Natural killer cell (primary cell): ENCODE measurements at regions not wholly inside any gene's neighbourhood (a gene's known extent, or its start where the extent isn't known, plus 50 kb on each side); places are given as distances from the start of the nearest gene placed in this dataset.

ENCODE experiments used
- ATAC-seq, 3 donors: fragments of 150-1000 bp in 2 of 3; fragments of 200-7000 bp in 1 of 3; cut with Tn5 transposase; 1 replicate in 1 of 3; 2 replicates in 2 of 3; pipeline ENCODE4 v1.10.0; 2021; ENCODE audit warnings: mild to moderate bottlenecking in 2 of 3, moderate library complexity in 2 of 3
- DNase-seq, 2 donors: peaks; one replicate each; pipeline versions ENCODE4 v3.0.0 to v3.0.0-alpha.2; 2013 to 2021; ENCODE audit warnings: mixed read lengths in 1 of 2
- H3K27ac ChIP-seq: one replicate; pipeline ENCODE4 v1.5.1; 2013; ENCODE audit warnings: mild to moderate bottlenecking, low read length
- H3K27me3 ChIP-seq: one replicate; pipeline ENCODE4 v1.6.1; 2013; ENCODE audit warnings: low read length; ENCODE audit not compliant: control insufficient read depth, insufficient read depth
- H3K36me3 ChIP-seq: one replicate; pipeline ENCODE4 v1.6.1; 2013; ENCODE audit warnings: low read length; ENCODE audit not compliant: control insufficient read depth, insufficient read depth
- H3K4me1 ChIP-seq: one replicate; pipeline ENCODE4 v1.6.1; 2013; ENCODE audit warnings: low read length; ENCODE audit not compliant: control insufficient read depth, insufficient read depth
- H3K4me3 ChIP-seq: one replicate; pipeline ENCODE4 v1.5.1; 2013; ENCODE audit warnings: low read length
- H3K9me3 ChIP-seq: one replicate; pipeline ENCODE4 v1.6.1; 2013; ENCODE audit warnings: low read length; ENCODE audit not compliant: control insufficient read depth, insufficient read depth
- H3K27ac Mint-ChIP-seq, 2 donors: one replicate each; pipeline ENCODE4 v1.8.0; 2022; ENCODE audit warnings: mild to moderate bottlenecking in 2 of 2, mixed read lengths in 2 of 2, moderate library complexity in 1 of 2
- H3K27me3 Mint-ChIP-seq, 2 donors: one replicate each; pipeline ENCODE4 v1.8.0; 2022; ENCODE audit warnings: low read depth in 2 of 2, mixed read lengths in 2 of 2
- H3K36me3 Mint-ChIP-seq: one replicate; pipeline ENCODE4 v1.8.0; 2022; ENCODE audit warnings: mixed read lengths
- H3K4me1 Mint-ChIP-seq, 2 donors: one replicate each; pipeline ENCODE4 v1.8.0; 2022; ENCODE audit warnings: mixed read lengths in 2 of 2
- H3K4me3 Mint-ChIP-seq: one replicate; pipeline ENCODE4 v1.8.0; 2022; ENCODE audit warnings: mild to moderate bottlenecking, moderate library complexity, mixed read lengths
- H3K9me3 Mint-ChIP-seq, 2 donors: one replicate each; pipeline ENCODE4 v1.8.0; 2022; ENCODE audit warnings: mixed read lengths in 2 of 2
- WGBS: methylation state at CpG from one replicate; pipeline ENCODE4 v1.1.7; 2013; ENCODE audit warnings: missing lambda C conversion rate; ENCODE audit not compliant: insufficient coverage; 5-methylcytosine and 5-hydroxymethylcytosine counted together
- intact Hi-C: fragments of 100-400 bp; cut with micrococcal nuclease; formaldehyde crosslinking; loops from one replicate; pipeline ENCODE4 v1.14.2; 2022
- TF ChIP-seq, protein P1 (sequence below): fragments of 200-600 bp; IDR thresholded peaks from one replicate; pipeline ENCODE4 v1.8.0; 2022; ENCODE audit warnings: antibody characterized with exemption

DNA sequence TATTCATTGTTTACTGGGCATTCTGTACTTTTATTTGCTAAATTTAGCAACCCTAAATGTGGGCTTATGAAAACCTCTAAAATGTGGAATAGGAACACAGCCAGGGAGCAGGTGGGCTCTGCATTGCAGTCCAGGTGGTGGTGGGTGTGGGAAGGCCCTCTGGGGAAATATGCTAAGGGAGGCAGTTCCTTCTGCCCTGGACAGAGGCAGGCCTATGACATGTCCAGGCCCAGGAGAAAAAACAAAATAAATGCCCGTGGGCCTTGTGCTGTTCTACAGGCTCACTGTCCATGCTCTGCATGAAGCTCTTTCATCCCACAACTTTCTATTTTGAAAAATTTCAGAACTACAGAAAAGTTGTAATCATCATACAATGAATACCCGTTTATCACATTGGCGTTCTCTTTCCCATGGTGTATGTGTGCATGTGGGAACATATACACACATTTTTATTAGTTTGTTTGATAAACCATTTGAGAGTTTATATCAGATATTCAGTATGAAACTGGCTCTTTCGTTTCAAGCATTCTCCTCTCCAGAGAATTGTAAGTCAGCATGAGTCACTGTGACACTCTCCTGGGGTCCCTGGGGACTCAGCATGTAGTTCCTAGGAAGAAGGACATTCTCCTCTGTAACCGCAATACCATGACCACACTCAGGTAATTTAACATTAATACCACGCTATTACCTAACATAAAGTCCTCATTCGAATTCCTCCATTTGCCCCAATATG, 505.3 kb downstream of the COG6 start:
- no peak for DNase-seq
- no peaks in the 10 kb centered on the region for H3K9me3 ChIP-seq
- no peaks in the 10 kb centered on the region for H3K27me3 ChIP-seq
- TF ChIP-seq, protein P1, sequence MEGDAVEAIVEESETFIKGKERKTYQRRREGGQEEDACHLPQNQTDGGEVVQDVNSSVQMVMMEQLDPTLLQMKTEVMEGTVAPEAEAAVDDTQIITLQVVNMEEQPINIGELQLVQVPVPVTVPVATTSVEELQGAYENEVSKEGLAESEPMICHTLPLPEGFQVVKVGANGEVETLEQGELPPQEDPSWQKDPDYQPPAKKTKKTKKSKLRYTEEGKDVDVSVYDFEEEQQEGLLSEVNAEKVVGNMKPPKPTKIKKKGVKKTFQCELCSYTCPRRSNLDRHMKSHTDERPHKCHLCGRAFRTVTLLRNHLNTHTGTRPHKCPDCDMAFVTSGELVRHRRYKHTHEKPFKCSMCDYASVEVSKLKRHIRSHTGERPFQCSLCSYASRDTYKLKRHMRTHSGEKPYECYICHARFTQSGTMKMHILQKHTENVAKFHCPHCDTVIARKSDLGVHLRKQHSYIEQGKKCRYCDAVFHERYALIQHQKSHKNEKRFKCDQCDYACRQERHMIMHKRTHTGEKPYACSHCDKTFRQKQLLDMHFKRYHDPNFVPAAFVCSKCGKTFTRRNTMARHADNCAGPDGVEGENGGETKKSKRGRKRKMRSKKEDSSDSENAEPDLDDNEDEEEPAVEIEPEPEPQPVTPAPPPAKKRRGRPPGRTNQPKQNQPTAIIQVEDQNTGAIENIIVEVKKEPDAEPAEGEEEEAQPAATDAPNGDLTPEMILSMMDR, result no peak
- no peak for ATAC-seq
- 86% methylated on average over 5 of the region's 7 CpGs for WGBS
- peaks cover 5 to 12% of the 10 kb centered on the region in 2 donors for H3K27me3 Mint-ChIP-seq
- intact Hi-C loops, result no loop called here
- H3K4me1 ChIP-seq, result no peaks in the 10 kb centered on the region
- H3K4me3 Mint-ChIP-seq, result no peak overlapping the region
- H3K9me3 Mint-ChIP-seq, result no peaks in the 10 kb centered on the region
- no peak overlapping the region for H3K4me3 ChIP-seq
- H3K4me1 Mint-ChIP-seq, result no peaks in the 10 kb centered on the region
- no peak overlapping the region for H3K27ac ChIP-seq
- no peaks in the 10 kb centered on the region for H3K36me3 ChIP-seq
- H3K27ac Mint-ChIP-seq, result no peak overlapping the region
- H3K36me3 Mint-ChIP-seq, result no peaks in the 10 kb centered on the region

- Mint-ChIP-seq H3K4me1 (no peaks in the 10 kb centered on the region), H3K9me3 (no peaks in the 10 kb centered on the region), H3K27me3 (peaks cover 6 to 13% of the 10 kb centered on the region in 2 donors), H3K4me3 (no peak overlapping the region), H3K27ac (no peak overlapping the region), H3K36me3 (no peaks in the 10 kb centered on the region)
- ATAC-seq, result no peak
- Histone ChIP-seq H3K27me3 (no peaks in the 10 kb centered on the region), H3K27ac (no peak overlapping the region), H3K9me3 (no peaks in the 10 kb centered on the region), H3K4me3 (no peak overlapping the region), H3K36me3 (no peaks in the 10 kb centered on the region), H3K4me1 (no peaks in the 10 kb centered on the region)
- WGBS, result 93% methylated on average over 3 of the region's 4 CpGs
- intact Hi-C loops, result no loop called here
- DNase-seq, result no peak
- TF ChIP-seq, protein P1, result no peak
These were observed 505.1 kb downstream of the FOXO1 start for GRCh38 chr13:40161351-40161810.

GRCh38 chr13:40161931-40162330, 504.5 kb downstream of the FOXO1 start:
- H3K27me3 ChIP-seq, result no peaks in the 10 kb centered on the region
- H3K36me3 ChIP-seq, result no peaks in the 10 kb centered on the region
- H3K27ac Mint-ChIP-seq, result no peak overlapping the region
- TF ChIP-seq, protein P1, result no peak
- H3K4me1 ChIP-seq, result no peaks in the 10 kb centered on the region
- no peaks in the 10 kb centered on the region for H3K4me1 Mint-ChIP-seq
- 79% methylated on average over 2 of the region's 2 CpGs for WGBS
- H3K4me3 Mint-ChIP-seq, result no peak overlapping the region
- H3K9me3 ChIP-seq, result no peaks in the 10 kb centered on the region
- no peaks in the 10 kb centered on the region for H3K36me3 Mint-ChIP-seq
- H3K4me3 ChIP-seq, result no peak overlapping the region
- no peaks in the 10 kb centered on the region for H3K9me3 Mint-ChIP-seq
- ATAC-seq, result no peak
- H3K27ac ChIP-seq, result no peak overlapping the region
- DNase-seq, result no peak
- peaks cover 2 to 13% of the 10 kb centered on the region in 2 donors for H3K27me3 Mint-ChIP-seq
- intact Hi-C loops, result no loop called here
